T47D (cell line): ENCODE measurements at regions not wholly inside any gene's neighbourhood (a gene's known extent, or its start where the extent isn't known, plus 50 kb on each side); places are given as distances from the start of the nearest gene placed in this dataset.

Source experiments
- DNase-seq, 2 experiments: peaks; one replicate each; pipeline versions ENCODE4 v3.0.0 to v3.0.0-alpha.2; 2011 to 2012; ENCODE audit warnings: low read depth in 1 of 2, low spot score in 1 of 2
- JUND ChIP-seq: IDR thresholded peaks from 2 replicates; pipeline ENCODE4 v1.6.1; 2012; ENCODE audit warnings: low read depth
- in situ Hi-C: cut with HindIII; loops from 2 replicates; pipeline ENCODE4 v1.10.0; 2016; ENCODE audit warnings: low sequenced_read_pairs, low pct_unique_long_range_greater_than_20kb

DNA sequence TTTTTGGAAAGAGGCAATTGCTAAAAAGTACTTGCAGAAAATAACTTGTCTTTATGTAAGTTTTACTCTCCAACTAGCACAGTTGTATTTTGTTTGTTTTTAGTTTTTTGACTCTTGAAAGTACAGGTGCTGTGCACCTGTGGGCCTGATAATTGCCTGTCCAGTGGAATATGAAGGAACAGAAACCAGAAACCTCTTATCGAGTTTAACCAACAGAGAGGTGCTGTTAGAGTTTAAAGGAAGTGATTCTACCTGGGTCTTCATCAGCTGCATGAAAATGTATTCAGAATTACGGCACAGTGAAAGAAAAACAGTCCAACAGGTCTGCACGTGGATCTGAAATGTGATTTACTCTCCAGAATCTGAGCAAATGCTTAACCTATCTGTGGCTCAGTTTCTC, 326.6 kb upstream of the POM121L12 start:
- in situ Hi-C loops = no loop called here
- TF ChIP-seq JUND = no peak
- DNase-seq = no peak

GRCh38 chr7:52705768-52706167, 329.7 kb upstream of the POM121L12 start:
- no peak for DNase-seq
- in situ Hi-C loops = no loop called here

DNA sequence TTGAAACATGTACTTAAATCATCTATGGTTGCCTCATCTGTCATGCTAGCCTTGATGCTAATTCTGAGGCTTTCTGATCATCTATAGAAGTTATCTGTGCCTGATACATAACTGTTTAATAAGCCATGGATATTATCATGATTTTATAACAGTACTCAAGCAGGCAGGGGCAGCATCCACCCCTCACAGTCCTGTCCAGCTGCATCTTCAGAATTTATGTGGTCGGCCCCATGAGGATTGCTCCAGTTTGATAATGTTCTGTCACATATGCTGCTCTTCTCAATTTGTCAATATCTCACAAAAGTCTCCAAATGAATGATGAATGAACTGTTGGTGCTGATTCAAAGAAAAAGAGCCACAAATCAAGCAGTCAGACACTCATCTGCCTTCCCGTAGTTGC, 335.1 kb upstream of the POM121L12 start:
- in situ Hi-C loops = no loop called here
- TF ChIP-seq JUND = no peak
- no peak for DNase-seq

More at GRCh38 chr7:52705768-52706167, 329.7 kb upstream of the POM121L12 start:
- TF ChIP-seq JUND = no peak

DNA sequence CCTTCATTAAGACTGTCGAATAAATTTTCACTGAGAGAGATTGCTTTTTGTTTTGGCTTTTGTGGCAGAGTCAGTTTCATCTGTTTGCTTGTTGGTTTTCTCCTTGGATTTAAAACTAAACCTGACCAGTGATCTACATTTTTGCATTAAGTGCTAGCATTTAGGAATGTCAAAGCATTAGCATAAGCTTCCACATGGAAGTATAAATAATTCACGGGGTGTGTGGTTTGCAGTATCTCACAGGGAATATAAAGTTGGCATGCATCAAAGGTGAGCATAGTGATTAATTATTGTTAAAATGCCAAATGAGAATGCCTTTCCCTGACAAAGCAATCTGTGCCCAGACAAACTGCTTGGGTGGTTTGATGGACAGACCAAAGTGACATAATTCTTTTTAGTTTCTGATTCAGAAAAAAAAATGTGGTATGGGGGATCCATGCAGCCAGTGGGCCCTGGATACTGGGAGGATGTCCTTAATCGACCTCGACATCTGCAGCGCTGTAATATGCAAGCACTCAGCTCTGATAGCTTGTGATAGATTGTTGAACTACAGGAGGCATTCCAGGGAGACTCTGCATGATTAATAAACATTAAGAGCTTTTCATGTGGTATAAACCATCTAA, 339.3 kb upstream of the POM121L12 start:
- no peak for DNase-seq
- no peak for TF ChIP-seq JUND
- in situ Hi-C loops = no loop called here

GRCh38 chr7:52691257-52691656, 344.2 kb upstream of the POM121L12 start:
- no peak for DNase-seq
- in situ Hi-C loops = no loop called here
- no peak for TF ChIP-seq JUND

- DNase-seq = no peak
- in situ Hi-C loops = no loop called here
- TF ChIP-seq JUND = no peak
Observed at GRCh38 chr7:52689912-52690311, 345.5 kb upstream of the POM121L12 start.

DNA sequence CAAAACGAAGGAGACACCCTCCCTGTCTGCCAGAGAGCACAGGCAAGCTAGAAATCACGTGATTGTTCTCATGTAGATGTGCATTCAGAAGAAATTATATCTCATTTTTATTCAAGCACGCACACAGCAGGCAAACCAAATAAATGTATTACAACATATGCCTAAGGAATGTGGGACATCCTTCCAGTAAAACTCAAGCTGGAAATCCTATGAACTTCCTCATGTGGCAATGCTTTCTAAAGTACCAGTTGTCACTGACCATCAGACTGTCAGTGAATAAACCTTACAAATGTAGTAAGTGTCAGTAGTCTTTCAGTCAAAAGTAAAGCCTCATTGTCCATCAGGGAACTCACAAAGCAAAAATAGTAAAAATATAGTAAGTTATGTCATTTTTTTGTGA, 350.1 kb upstream of the POM121L12 start:
- no peak for TF ChIP-seq JUND
- in situ Hi-C loops = no loop called here
- peak in 1 of 2 experiments; percentile 35 for DNase-seq

DNA sequence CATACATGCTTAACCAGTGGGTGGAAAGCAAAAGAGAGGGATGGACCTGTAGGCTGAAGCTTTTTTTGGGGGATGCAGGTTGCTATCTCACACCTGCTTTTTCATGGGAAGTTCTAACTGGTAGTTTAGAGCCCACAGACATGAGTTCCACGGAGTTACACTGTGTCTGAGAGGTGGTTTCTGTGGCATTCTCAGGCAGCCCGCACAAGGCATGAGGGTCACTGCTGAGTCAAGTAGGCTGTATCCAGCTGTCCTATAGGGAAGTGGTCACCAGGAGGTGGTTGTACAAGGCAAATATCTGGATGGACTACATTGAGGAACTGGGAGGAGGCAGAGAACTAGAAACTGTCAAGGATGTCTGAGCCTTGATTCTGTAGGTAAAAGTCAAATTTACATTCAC, 351.0 kb upstream of the POM121L12 start:
- no peak for DNase-seq
- in situ Hi-C loops = no loop called here
- no peak for TF ChIP-seq JUND

DNA sequence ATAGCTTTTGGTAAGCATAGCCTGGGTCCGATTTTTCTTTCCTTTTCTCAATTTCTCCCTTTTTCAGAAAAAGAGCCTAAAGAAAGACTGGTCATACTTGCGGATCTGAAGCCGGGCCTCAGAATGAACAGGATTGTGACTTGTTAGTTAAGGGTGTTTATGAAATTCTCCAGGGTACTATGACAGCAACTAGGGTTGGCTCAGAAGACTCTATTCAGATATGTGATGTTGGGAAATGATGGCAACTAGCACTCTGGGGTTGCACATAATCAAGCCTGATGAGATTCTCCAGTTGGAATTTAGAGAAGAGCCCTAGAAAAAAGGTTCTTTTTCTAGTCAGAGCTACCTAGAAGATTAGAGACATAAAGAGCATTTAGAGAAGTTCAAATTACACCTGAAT, 352.4 kb upstream of the POM121L12 start:
- no peak for DNase-seq
- in situ Hi-C loops = no loop called here
- no peak for TF ChIP-seq JUND

DNA sequence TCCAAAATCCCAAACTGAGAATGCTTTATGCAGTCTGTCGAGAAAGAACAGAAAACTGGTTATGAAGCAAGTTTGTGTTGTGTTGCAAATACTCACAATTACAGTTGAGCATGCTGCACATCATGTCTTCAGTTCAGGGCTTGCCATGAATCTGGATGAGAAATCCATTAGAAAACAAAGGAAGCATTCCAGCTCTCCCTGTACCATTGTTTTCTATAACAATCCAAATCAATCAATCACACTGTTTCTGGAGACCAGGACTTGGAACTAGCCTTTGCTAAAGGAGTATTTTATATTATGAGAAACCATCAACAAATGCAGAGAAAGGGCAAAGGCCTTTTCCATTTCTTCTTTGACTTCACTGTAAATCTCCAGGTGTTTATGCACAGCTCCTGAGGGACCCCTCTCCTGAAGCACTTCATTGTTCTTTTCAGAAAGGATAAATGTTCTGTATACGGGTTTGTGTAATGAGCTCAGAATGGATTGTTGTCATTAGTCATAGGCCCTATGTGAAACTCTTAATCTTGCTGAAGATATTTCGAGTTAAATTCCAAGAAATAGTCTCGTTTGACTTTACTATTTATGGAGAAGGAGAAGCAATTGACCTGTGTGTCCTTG, 364.7 kb upstream of the POM121L12 start:
- in situ Hi-C loops = no loop called here
- no peak for TF ChIP-seq JUND
- no peak for DNase-seq

DNA sequence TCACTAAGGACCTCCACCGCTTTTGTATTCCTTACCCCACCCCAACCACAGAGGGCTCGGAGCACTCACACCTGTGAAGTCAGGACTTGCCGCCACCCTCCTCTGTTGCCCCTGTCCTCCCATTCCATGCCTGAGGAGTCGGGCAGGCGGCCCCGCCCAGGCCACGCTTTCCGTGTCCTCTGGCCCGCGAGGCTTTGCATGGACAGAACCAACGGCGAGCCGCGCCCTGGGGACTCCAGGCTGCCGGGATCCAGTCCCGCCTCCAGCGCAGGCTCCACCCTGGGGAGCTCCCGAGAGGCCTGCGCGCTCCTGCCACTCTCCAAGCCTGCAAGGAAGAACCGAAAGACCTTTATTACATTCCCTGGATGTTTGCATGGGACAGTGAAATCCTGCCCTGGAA, 366.4 kb upstream of the POM121L12 start:
- no peak for TF ChIP-seq JUND
- in situ Hi-C loops = no loop called here
- DNase-seq = peak in 1 of 2 experiments; percentile 37

DNA sequence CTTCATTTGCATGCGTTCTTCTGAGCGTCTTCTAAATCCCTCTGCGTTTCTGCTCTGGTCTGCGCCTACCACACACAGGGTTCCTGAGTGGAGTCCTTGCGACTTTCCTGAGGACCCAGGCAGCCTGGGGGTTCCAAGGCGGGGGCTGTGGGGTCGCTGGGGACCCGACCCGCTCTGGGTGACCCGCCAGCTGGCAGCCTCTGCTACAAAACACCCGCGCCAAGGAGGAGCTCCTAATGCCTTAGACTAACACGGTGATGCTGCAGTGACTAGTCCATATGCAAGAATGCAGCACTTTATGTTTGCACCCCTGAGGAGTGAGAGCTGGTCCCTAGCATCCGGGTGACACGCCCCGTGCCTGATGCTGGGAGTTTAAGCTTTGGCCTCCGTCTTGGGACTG, 367.0 kb upstream of the POM121L12 start:
- in situ Hi-C loops = no loop called here
- TF ChIP-seq JUND = no peak
- DNase-seq = no peak

DNA sequence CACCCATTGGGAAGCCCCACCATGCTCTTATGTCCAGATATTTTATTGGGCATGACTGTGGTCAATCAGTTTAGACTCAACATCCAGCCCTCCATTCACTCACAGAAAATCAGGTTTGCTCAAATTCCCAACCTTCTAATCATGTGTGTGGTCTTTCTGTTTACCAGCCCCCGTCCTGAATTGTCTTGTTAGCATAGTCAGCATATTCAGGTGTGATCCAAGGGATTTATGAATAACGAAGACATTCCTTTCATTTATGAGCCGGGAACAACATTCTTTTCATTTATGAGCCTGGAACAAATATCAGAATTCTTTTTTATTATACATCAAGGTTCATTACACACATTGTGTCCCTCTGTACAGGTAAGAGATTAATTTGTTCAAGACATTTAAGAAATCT, 376.3 kb upstream of the POM121L12 start:
- in situ Hi-C loops = no loop called here
- no peak for TF ChIP-seq JUND
- no peak for DNase-seq

DNA sequence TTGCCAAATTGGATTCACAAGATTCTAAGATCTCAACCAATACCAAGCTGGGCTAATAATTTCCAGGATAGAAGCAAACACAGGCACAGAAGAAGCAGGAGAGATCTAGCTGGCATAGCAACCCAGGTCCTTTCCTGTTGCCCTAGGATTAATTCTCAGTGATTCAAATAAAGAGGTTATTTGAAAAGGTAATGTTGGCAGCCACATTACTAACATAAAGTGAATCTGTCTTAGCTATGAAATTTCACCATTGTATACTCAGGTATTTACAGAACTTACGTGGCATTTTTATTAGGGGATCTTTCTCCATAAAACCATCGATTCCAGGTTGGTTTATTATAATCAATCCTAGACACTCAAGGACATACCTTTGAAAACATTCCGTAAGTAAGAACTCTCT, 379.3 kb upstream of the POM121L12 start:
- no peak for DNase-seq
- in situ Hi-C loops = no loop called here
- TF ChIP-seq JUND = no peak
